ENCODE measurements at regions not wholly inside any gene's neighbourhood (a gene's known extent, or its start where the extent isn't known, plus 50 kb on each side); places are given as distances from the start of the nearest gene placed in this dataset.
"Not testable (repeated sequence)": the region's sequence is repeated elsewhere in the genome, so short reads cannot be mapped to it uniquely, and the experiment has no call there.

DNA sequence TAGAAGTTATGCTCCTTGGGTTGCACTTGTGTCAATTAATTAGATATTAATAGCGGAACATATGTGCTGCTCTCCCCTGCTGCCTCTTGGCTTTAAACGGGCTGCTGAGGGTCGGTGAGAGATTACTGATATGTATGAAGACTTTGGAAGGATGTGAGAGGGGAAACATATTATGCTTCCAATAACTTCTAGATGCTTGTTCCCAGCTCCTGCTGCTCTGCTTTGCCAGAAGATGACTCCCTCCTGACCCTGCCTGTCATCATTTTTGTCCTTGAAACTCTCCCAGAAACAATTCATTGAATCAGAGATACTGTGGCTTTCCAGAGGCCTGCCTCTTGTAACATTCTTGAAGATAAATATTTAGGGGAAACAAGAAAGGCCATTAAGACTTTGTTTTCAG is 300.1 kb upstream of the STXBP6 start:
- DNase-seq (ENCODE audit: low read depth in 3 of 3, low spot score in 1 of 3): no peak

DNA sequence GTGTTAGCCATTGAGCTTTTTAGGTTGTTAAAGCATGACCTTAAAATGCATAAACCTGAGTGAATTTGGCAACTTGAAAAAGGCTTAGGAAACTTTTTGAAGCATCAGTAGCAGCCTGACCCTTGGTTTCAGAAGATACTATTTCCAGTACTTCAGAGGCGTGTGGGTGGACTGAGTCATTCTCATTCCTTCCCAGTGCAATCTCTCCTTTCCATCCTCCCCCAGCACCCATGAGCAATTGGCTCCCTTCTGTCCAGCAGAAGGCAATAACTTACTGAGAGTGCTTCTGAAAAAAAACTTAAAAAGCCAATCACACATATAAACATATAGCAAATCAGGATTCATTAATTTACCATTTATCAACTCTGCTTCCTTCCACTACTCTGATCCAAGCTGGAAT is 299.3 kb upstream of the STXBP6 start:
- DNase-seq (ENCODE audit: low read depth in 3 of 3, low spot score in 1 of 3): no peak

DNA sequence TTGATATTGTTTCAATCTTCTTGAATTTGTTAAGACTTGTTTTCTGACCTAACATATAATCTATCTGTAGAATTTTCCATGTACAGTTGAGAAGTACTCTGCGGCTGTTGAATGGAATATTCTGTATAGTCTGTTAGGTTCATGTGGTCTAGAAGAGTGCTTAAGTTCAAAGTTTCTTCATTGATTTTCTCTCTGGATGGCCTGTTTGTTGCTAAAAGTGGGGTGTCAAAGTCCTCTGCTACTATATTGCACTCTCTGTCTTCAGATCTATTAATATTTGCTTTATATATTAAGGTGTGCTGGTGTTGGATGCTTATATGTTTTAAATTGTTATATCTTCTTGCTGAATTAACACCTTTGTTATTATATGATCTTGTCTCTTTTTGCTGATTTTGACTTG is 290.9 kb upstream of the STXBP6 start:
- no peak for DNase-seq (ENCODE audit: low read depth in 3 of 3, low spot score in 1 of 3)

DNA sequence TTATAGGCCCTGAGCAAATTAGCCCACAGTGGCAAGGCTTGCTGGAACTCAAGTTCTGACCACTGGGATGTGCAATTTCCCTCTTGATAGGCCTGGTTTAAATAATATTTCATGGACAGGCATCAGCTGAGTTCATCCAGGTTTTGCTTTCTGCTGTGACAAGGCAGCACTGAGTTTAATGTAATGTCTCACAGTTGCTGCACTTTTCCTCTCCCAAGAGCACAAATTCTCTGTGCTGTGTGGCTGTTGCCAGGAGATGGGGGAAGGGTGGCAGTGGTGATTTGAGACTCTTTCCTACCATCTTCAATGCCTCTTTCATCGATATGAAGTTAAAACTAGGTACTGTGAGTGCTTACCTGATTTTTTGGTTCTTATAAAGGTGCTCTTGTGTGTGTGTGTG is 272.8 kb upstream of the STXBP6 start:
- DNase-seq (ENCODE audit: low read depth in 3 of 3, low spot score in 1 of 3): no peak

DNA sequence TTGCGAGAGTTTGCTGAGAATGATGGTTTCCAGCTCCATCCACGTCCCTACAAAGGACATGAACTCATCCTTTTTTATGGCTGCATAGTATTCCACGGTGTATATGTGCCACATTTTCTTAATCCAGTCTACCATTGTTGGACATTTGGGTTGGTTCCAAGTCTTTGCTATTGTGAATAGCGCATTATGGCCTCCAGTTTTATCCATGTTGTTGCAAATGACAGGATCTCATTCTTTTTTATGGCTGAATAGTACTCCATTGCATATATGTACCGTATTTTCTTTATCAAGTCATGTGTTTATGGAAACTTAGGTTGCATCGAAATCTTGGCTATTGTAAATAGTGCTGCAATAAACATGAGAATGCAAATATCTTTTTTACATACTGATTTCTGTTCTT is 266.1 kb upstream of the STXBP6 start:
- not testable (repeated sequence) for DNase-seq (ENCODE audit: low read depth in 3 of 3, low spot score in 1 of 3)

DNA sequence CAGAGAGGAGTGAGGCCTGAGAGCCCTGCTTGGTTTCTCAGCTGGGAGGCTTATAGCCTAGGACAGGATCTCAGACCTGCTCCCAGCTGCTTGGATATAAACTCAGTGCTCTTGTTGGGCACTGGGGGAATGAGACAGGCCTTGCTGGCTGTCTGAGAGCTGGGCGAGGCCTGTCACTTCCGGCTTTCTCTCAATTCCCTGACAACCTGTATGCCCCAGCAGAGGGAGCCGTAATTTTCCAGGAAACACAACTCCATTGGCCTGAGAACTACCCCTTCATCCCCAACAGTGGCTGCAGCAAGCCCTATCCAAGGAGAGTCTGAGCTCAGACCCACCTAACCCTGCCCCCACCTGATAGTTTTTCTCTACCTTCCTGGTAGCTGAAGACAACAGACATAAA is 258.3 kb upstream of the STXBP6 start:
- DNase-seq (ENCODE audit: low read depth in 3 of 3, low spot score in 1 of 3): no peak

DNA sequence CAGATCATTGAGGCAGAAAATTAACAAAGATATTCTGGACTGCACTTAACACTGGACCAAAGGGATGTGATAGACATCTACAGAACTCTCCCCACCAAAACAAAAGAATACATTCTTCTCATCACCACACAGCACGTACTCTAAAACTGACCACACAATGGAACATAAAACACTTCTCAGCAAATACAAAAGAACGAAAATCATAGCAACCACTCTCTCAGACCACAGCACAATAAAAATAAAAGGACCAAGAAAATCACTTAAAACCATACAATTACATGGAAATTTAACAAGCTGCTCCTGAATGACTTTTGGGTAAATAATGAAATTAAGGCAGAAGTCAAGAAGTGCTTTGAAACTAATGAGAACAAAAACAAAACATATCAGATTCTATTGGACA is 254.0 kb upstream of the STXBP6 start:
- DNase-seq (ENCODE audit: low read depth in 3 of 3, low spot score in 1 of 3): no peak

- no peak for DNase-seq (ENCODE audit: low read depth in 3 of 3, low spot score in 1 of 3)
Observed at GRCh38 chr14:25298238-25298637, 248.3 kb upstream of the STXBP6 start.

DNA sequence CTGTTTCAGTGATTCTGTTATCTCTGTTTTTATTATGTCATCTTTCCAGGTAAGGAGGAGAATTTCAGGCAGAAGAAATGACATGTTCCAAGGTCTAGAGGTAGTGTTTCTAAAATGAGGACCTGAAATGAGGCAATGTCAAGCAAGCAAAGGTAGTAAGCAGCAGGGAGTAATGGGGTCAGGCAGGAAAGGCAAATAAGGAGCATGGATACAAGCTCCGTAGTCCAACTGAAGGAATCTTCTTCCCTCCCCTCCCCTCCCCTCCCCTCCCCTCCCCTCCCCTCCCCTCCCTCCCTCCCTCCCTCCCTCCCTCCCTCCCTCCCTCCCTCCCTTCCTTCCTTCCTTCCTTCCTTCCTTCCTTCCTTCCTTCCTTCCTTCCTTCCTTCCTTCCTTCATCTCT is 240.2 kb upstream of the STXBP6 start:
- DNase-seq (ENCODE audit: low read depth in 3 of 3, low spot score in 1 of 3): not testable (repeated sequence)

DNA sequence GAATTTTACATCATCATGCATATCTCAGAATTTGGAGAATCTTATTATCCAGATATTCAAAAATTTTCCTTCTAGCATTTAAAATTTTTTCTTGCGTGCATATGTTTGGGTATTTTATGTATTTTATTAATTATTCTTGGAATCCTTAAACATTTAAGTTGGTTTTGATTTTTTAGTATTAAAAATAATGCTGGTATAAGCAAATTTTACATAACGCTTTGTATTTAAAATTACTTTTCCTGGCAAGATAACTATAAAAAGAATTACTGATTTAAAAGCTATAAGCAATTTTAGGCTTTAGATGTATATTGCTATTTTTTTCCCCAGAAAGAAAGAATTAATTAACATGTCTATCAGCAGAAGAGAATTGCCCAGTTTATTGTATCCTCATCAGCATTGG is 224.6 kb upstream of the STXBP6 start:
- DNase-seq (ENCODE audit: low read depth in 3 of 3, low spot score in 1 of 3): no peak

- no peak for DNase-seq (ENCODE audit: low read depth in 3 of 3, low spot score in 1 of 3)
Observed at GRCh38 chr14:25267186-25267585, 217.2 kb upstream of the STXBP6 start.

- no peak for DNase-seq (ENCODE audit: low read depth in 3 of 3, low spot score in 1 of 3)
Observed at GRCh38 chr14:25259470-25259869, 209.5 kb upstream of the STXBP6 start.

- DNase-seq (ENCODE audit: low read depth in 3 of 3, low spot score in 1 of 3): no peak
Observed at GRCh38 chr14:25252793-25253192, 202.8 kb upstream of the STXBP6 start.

GRCh38 chr14:25250516-25250915 is 200.6 kb upstream of the STXBP6 start:
- no peak for DNase-seq (ENCODE audit: low read depth in 3 of 3, low spot score in 1 of 3)

- no peak for DNase-seq (ENCODE audit: low read depth in 3 of 3, low spot score in 1 of 3)
Observed at GRCh38 chr14:25247609-25248008, 197.7 kb upstream of the STXBP6 start.

GRCh38 chr14:25246751-25247150 is 196.8 kb upstream of the STXBP6 start:
- no peak for DNase-seq (ENCODE audit: low read depth in 3 of 3, low spot score in 1 of 3)

GRCh38 chr14:25239170-25239569 is 189.2 kb upstream of the STXBP6 start:
- DNase-seq (ENCODE audit: low read depth in 3 of 3, low spot score in 1 of 3): no peak

- DNase-seq (ENCODE audit: low read depth in 3 of 3, low spot score in 1 of 3): no peak
Observed at GRCh38 chr14:25237845-25238244, 187.9 kb upstream of the STXBP6 start.

DNA sequence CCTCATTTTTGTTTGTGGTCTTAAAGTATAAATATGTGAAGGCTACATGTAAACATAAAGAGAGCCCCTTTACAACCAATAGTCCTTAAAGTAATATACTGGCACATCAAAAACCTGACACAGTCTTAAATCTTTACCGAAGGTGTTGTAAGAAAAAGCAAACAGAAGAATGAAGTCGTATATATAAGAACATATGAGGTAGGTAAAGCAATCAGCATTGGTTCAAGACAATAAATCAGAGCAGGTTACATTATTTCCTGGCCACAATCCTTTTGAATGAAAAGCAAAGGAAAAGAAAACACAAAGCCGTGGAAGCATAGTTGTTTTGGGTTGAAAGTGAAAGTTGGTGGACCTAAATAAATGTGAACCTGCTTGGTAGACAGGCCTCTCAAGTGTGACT is 183.7 kb upstream of the STXBP6 start:
- no peak for DNase-seq (ENCODE audit: low read depth in 3 of 3, low spot score in 1 of 3)

DNA sequence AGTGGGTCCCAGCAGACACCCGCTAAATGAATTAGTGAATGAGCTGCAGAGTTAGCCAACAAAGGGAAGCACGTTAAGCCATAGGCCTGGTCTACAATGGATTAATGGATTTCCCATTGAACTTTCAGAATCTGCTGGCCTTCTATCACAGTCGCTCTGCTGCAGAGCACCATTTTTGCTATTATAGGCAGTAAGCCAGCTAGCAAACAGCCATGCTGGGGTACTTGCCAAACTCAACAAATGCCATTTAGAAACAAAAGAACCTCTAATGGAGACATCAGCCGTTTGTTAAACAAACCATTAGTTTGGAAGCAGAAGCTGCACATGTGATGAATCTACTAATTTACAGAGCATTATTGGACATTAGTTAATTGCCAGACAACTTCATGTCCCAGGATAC is 181.1 kb upstream of the STXBP6 start:
- no peak for DNase-seq (ENCODE audit: low read depth in 3 of 3, low spot score in 1 of 3)

GRCh38 chr14:25226214-25226613 is 176.3 kb upstream of the STXBP6 start:
- no peak for DNase-seq (ENCODE audit: low read depth in 3 of 3, low spot score in 1 of 3)

DNA sequence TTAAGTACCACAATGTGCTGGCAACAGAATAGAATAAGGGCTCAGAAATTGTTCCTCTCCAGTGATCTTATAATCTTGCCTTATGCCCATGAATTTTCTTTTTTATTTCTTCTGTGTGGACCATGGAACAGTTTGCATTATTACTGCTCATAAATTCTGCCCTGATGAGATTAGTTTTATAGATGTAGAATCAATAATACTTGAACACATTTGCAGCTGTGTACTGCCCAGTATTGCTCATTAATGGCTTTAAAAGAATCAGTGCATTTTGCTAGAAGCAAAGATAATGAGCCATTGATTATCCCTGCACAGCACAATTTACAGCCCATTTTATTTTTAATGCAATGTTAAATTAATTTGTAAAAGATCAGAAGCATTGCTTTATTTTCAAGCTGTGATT is 172.3 kb upstream of the STXBP6 start:
- no peak for DNase-seq (ENCODE audit: low read depth in 3 of 3, low spot score in 1 of 3)

DNA sequence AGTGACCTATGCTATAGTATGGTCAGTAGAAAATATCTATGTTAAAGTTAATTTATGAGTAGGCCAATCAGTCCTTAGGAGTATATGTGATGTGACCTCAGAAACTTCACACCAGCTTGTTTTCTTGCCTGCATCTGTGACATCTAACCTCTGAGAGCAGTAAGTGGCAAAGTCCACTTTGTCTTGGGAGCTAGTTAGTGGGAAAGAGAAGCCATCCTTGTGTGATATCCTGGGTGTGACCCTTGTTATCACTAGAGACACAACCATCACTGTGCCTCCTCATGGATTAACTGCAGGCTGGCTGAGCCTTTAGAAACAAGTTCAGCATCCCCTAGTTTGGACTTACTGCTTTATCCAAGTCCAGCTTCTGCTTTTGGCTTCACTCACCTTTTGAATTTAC is 170.6 kb upstream of the STXBP6 start:
- DNase-seq (ENCODE audit: low read depth in 3 of 3, low spot score in 1 of 3): no peak

DNA sequence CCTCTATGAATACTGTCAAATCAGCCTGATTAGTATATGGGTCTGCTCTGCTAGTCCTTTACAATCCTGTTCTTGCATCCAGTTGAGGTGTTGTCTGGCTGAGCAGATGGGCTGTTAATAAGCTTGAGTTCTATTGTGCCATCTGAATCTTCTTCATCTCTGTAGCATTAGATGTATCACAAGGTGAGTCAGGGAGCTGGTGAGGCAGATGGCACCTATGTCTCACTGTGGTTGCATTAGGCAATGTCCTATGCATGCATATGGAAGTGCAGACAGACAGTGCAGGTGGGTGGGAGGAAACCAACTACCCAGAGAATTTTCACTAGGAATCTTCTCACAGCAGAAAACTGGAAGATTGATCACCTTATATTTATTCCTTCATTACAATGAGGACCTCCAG is 165.7 kb upstream of the STXBP6 start:
- no peak for DNase-seq (ENCODE audit: low read depth in 3 of 3, low spot score in 1 of 3)

Measured in stimulated activated CD4-positive, alpha-beta T cell treated with anti-CD3 and anti-CD28 coated beads, TNF-alpha, amount 100 ng/mL, for 1 hour (primary cell).